GM23248 (cell line): ENCODE measurements at regions not wholly inside any gene's neighbourhood (a gene's known extent, or its start where the extent isn't known, plus 50 kb on each side); places are given as distances from the start of the nearest gene placed in this dataset.

ENCODE experiments used
- EZH2 ChIP-seq: fragments of 200-600 bp; sonication (generic); IDR thresholded peaks from 2 replicates; pipeline ENCODE4 v1.6.1; 2018; ENCODE audit warnings: antibody characterized with exemption, mild to moderate bottlenecking; ENCODE audit not compliant: insufficient read depth, poor library complexity, severe bottlenecking
- EZH2phosphoT487 ChIP-seq: fragments of 200-600 bp; sonication (generic); IDR thresholded peaks from 2 replicates; pipeline ENCODE4 v1.6.1; 2018; ENCODE audit warnings: antibody characterized with exemption, moderate library complexity, mild to moderate bottlenecking, low read depth; ENCODE audit not compliant: insufficient read depth

DNA sequence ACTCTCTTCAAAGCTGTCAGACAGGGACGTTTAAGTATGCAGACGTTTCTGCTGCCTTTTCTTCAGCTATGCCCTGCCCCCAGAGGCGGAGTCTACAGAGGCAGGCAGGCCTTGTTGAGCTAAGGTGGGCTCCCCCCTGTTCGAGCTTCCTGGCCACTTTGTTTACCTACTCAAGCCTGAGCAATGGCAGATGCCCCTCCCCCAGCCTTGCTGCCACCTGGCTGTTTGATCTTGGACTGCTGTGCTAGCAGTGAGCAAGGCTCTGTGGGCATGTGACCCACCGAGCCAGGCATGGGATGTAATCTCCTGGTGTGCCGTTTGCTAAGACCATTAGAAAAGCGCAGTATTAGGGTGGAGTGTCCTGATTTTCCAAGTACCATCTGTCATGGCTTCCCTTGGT is 900.4 kb upstream of the MDGA2 start:
- TF ChIP-seq EZH2: no peak
- TF ChIP-seq EZH2phosphoT487: no peak
